ENCODE measurements at regions not wholly inside any gene's neighbourhood (a gene's known extent, or its start where the extent isn't known, plus 50 kb on each side); places are given as distances from the start of the nearest gene placed in this dataset.

GRCh38 chr3:16061491-16061890 lies 113.0 kb upstream of the GALNT15 start:
- Histone ChIP-seq H3K4me1 (ENCODE audit: insufficient read depth) (peaks cover 20% of the 10 kb centered on the region), H3K9me3 (no peaks in the 10 kb centered on the region), H3K36me3 (no peaks in the 10 kb centered on the region), H3K27me3 (no peaks in the 10 kb centered on the region), H3K27ac (peak overlapping the region; percentile 60 to 85), H3K4me3 (no peak overlapping the region)
- TF ChIP-seq POLR2A (IDR thresholded peaks at IDR 0.05) (no peak), EP300 (IDR thresholded peaks at IDR 0.05) (no peak)
- TF ChIP-seq, protein P1, sequence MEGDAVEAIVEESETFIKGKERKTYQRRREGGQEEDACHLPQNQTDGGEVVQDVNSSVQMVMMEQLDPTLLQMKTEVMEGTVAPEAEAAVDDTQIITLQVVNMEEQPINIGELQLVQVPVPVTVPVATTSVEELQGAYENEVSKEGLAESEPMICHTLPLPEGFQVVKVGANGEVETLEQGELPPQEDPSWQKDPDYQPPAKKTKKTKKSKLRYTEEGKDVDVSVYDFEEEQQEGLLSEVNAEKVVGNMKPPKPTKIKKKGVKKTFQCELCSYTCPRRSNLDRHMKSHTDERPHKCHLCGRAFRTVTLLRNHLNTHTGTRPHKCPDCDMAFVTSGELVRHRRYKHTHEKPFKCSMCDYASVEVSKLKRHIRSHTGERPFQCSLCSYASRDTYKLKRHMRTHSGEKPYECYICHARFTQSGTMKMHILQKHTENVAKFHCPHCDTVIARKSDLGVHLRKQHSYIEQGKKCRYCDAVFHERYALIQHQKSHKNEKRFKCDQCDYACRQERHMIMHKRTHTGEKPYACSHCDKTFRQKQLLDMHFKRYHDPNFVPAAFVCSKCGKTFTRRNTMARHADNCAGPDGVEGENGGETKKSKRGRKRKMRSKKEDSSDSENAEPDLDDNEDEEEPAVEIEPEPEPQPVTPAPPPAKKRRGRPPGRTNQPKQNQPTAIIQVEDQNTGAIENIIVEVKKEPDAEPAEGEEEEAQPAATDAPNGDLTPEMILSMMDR (IDR thresholded peaks at IDR 0.05) = no peak
- intact Hi-C loops (cut with DNase I) = no loop called here
- no peak for DNase-seq
- WGBS, 3 donors = 80 to 89% (median 87%) methylated on average over 2 of the region's 2 CpGs

DNA sequence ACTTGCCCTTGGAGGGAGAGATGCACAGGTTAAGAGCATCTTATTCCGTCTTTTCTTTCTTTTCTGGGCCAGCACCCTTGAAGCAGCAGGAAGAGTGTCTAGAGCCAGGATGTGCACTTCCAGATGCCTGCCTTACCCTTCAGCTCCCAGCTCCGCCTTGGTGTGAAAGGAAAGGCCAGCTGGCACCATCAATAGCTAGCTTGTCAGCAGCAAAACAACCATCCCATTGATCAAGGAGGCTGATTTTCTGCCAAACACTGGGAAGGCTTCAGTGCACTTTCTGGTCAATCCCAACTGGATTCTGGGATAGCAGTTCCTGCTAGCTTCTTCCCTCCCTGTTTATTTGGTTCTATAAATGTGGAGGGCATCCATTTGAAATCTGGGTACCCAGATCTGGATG lies 110.9 kb upstream of the GALNT15 start:
- Histone ChIP-seq H3K27ac (no peak overlapping the region), H3K27me3 (no peaks in the 10 kb centered on the region), H3K4me3 (no peak overlapping the region), H3K36me3 (no peaks in the 10 kb centered on the region), H3K4me1 (ENCODE audit: insufficient read depth) (peaks cover 25% of the 10 kb centered on the region), H3K9me3 (no peaks in the 10 kb centered on the region)
- TF ChIP-seq EP300 (IDR thresholded peaks at IDR 0.05) (no peak), POLR2A (IDR thresholded peaks at IDR 0.05) (no peak)
- TF ChIP-seq, protein P1 (IDR thresholded peaks at IDR 0.05) = no peak
- 87 to 89% (median 88%) methylated on average over 2 of the region's 2 CpGs for WGBS, 3 donors
- no peak for DNase-seq
- intact Hi-C loops (cut with DNase I) = no loop called here

- intact Hi-C loops (cut with DNase I) = no loop called here
- H3K4me1 ChIP-seq (ENCODE audit: insufficient read depth) = peaks cover 22% of the 10 kb centered on the region
- DNase-seq = peak; percentile 72 to 87 (median 84)
- H3K27me3 ChIP-seq = no peaks in the 10 kb centered on the region
- H3K27ac ChIP-seq = peak overlapping the region; percentile 28 to 61
- WGBS, 3 donors = 57 to 79% (median 74%) methylated on average over 3 of the region's 3 CpGs
- no peak overlapping the region for H3K4me3 ChIP-seq
- no peaks in the 10 kb centered on the region for H3K36me3 ChIP-seq
- no peaks in the 10 kb centered on the region for H3K9me3 ChIP-seq
- TF ChIP-seq POLR2A (IDR thresholded peaks at IDR 0.05) (no peak), EP300 (IDR thresholded peaks at IDR 0.05) (no peak)
- TF ChIP-seq, protein P1 (IDR thresholded peaks at IDR 0.05) = no peak
Observed at GRCh38 chr3:16064642-16065414, 109.7 kb upstream of the GALNT15 start.

GRCh38 chr3:16066545-16066944 lies 107.9 kb upstream of the GALNT15 start:
- H3K9me3 ChIP-seq = no peaks in the 10 kb centered on the region
- DNase-seq = no peak
- intact Hi-C loops (cut with DNase I) = no loop called here
- H3K27ac ChIP-seq = no peak overlapping the region
- no peaks in the 10 kb centered on the region for H3K36me3 ChIP-seq
- no peaks in the 10 kb centered on the region for H3K27me3 ChIP-seq
- H3K4me3 ChIP-seq = no peak overlapping the region
- peaks cover 12% of the 10 kb centered on the region for H3K4me1 ChIP-seq (ENCODE audit: insufficient read depth)
- WGBS, 3 donors = 84 to 94% (median 90%) methylated on average over 1 of the region's 1 CpG
- TF ChIP-seq EP300 (IDR thresholded peaks at IDR 0.05) (no peak), POLR2A (IDR thresholded peaks at IDR 0.05) (no peak)
- TF ChIP-seq, protein P1 (IDR thresholded peaks at IDR 0.05) = no peak
